GM12865 (cell line): ENCODE measurements at regions not wholly inside any gene's neighbourhood (a gene's known extent, or its start where the extent isn't known, plus 50 kb on each side); places are given as distances from the start of the nearest gene placed in this dataset.
"Not testable (repeated sequence)": the region's sequence is repeated elsewhere in the genome, so short reads cannot be mapped to it uniquely, and the experiment has no call there.

Experiments used
- DNase-seq: peaks from one replicate; pipeline ENCODE4 v3.0.0; 2010; ENCODE audit warnings: low read depth
- H3K4me3 ChIP-seq: 2 replicates; pipeline ENCODE4 v1.5.1; 2011; ENCODE audit warnings: mild to moderate bottlenecking, low read depth, low read length, control low read depth
- CTCF ChIP-seq: IDR thresholded peaks from 2 replicates; pipeline ENCODE4 v1.5.1; 2011; ENCODE audit warnings: low read length, control low read depth, low read depth, inconsistent platforms; ENCODE audit not compliant: insufficient read depth; ENCODE audit errors: missing control alignments

DNA sequence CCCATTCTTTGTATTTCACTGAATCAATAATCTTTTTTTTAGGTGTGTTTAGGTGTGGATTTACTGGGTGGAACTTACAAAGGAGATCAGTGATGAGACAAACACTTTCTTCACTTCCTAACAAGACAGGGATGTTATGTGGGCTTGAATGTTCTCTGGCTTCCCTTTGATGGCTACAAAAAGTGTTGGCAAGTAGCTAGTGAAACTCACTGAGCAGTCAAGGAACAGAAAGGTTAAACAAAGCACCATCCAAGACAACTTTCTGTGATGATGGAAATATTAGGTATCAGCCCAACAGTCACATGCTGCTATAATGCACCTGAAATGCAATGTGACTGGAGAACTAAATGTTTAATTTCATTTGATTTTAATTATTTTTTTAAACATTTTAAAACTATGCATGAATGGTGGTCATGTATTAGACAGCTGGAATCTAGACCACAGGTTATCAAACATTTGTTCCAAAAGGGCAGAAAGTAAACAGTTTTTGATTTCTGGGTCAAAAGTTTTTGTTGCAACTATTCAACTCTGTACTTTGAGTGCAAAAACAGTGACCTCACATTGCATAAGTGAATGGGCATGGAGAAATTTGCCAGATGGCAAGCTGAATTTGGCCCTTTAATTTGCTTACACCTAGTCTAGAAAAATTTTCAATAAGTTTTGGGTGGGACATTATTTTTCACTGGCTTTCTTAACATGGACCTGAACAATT, 1272.7 kb upstream of the TMEFF2 start:
- TF ChIP-seq CTCF = no peak
- no peak overlapping the region for H3K4me3 ChIP-seq
- DNase-seq = no peak

DNA sequence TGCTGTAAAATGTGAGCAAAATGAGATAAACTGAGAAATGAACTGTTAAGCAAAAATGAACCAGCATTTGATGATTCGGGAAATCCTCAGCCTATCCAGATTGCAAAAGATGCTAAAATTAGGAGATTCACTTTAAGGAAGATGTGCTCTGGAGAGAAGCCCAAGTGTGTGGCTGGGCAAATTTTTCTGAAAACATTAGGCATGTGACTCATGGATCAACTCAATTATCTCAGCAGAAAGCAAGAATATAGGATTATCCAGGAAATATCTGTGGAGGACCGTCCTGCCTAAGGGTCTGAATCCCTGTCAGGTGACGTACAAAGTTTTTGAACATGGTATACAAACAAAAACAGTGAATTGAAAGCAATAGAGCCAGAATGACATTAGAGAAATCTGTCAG, 1268.3 kb upstream of the TMEFF2 start:
- no peak for TF ChIP-seq CTCF
- DNase-seq = no peak
- no peak overlapping the region for H3K4me3 ChIP-seq

DNA sequence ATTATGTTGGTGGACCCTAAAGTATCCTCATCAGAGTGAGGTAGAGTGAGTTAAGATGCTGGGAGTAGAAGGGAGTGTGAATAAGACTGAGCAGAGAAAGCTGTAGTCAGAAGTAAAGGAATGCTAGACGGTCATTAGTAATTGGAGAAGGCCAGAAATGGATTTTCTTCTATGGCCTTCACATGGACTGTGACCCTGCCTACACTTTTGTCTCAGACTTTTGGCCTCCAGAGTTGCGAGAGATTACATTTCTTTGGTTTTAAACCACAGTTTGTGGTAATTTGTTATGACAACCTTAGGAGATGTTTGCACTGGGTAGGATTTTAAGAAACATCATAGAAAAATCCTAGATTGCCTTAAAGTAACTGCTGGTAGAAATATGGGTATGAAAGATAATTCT, 1267.7 kb upstream of the TMEFF2 start:
- H3K4me3 ChIP-seq = no peak overlapping the region
- DNase-seq = no peak
- no peak for TF ChIP-seq CTCF

GRCh38 chr2:193461431-193461934, 1266.8 kb upstream of the TMEFF2 start:
- DNase-seq = no peak
- H3K4me3 ChIP-seq = no peak overlapping the region
- no peak for TF ChIP-seq CTCF

- no peak for DNase-seq
- no peak overlapping the region for H3K4me3 ChIP-seq
- TF ChIP-seq CTCF = no peak
Observed at GRCh38 chr2:193446967-193447366, 1252.2 kb upstream of the TMEFF2 start.

DNA sequence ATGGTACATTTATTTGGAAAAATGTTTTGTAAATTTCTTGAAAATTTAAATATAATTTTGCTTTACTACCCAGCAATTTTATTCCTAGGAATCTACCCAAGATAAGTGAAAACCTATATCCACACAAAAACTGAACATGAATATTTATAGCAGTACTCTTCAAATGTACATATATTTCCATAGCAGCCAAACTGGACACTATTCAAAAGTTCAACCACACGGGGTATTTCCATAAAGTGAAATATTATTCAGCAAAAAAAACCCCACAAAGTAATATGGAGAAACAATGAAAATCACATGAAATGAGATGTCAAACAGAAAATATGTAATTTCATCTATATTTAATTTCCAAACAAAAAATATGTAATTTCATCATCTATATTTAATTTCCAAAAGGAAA, 1247.6 kb upstream of the TMEFF2 start:
- no peak overlapping the region for H3K4me3 ChIP-seq
- no peak for DNase-seq
- TF ChIP-seq CTCF = no peak

DNA sequence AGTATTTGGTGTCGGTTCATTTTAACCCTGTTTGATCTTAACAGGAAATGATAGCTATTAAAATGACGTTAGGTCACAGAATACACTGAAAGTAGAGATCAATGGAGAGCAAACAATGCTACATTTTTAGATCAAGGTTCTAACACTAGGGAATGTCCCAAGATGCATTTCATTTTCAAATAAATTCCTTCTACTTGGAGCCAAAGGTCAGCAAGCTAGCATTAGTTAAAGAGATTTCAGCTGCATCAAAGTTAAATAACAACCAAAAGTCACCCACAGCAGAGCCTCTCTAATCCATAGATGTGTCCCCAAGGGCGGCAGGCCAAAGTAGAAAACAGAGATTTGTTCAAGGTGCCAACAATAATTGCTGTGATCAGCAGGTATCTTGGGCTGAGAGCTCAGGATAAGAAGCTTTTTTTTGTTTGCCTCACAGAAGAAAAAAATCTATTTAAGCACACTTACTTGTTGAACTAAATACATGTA, 1233.6 kb upstream of the TMEFF2 start:
- no peak for TF ChIP-seq CTCF
- no peak overlapping the region for H3K4me3 ChIP-seq
- DNase-seq = no peak

DNA sequence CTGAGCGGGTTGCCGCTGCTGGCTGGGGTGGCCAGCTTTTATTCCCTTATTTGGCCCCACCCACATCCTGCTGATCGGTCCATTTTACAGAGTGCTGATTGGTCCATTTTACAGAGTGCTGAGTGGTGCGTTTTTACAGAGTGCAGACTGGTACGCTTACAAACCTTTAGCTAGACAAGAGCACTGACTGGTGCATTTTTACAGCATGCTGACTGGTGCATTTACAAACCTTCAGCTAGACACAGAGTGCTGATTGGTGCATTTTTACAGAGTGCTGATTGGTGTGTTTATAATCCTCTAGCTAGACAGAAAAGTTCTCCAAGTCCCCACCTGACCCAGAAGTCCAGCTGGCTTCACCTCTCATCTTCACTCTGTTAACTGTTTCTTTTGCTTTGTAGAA, 1217.6 kb upstream of the TMEFF2 start:
- H3K4me3 ChIP-seq, DNase-seq: not testable (repeated sequence)
